Mesendoderm (in vitro differentiated cells): ENCODE measurements at regions not wholly inside any gene's neighbourhood (a gene's known extent, or its start where the extent isn't known, plus 50 kb on each side); places are given as distances from the start of the nearest gene placed in this dataset.

Experiments used
- DNase-seq: peaks from one replicate; pipeline ENCODE4 v3.0.0; 2013
- H2AK5ac ChIP-seq: 2 replicates; pipeline ENCODE4 v1.6.1; 2013; ENCODE audit warnings: low read length, inconsistent platforms
- H2BK120ac ChIP-seq: 2 replicates; pipeline ENCODE4 v1.6.1; 2013; ENCODE audit warnings: low read depth, mild to moderate bottlenecking, low read length, moderate library complexity, mixed read lengths
- H2BK15ac ChIP-seq: replicated peaks from 2 replicates; pipeline ENCODE4 v1.6.1; 2013; ENCODE audit warnings: low read depth, mild to moderate bottlenecking, moderate library complexity
- H2BK5ac ChIP-seq: 2 replicates; pipeline ENCODE4 v1.6.1; 2013; ENCODE audit warnings: low read length, inconsistent platforms
- H3K18ac ChIP-seq: 2 replicates; pipeline ENCODE4 v1.6.1; 2013; ENCODE audit warnings: mild to moderate bottlenecking, low read length, mixed read lengths
- H3K23ac ChIP-seq: one replicate; pipeline ENCODE4 v1.6.1; 2013; ENCODE audit warnings: low read length
- H3K27ac ChIP-seq: 2 replicates; pipeline ENCODE4 v1.5.1; 2013; ENCODE audit warnings: low read depth, mild to moderate bottlenecking, inconsistent platforms, low read length, moderate library complexity
- H3K27me3 ChIP-seq: 2 replicates; pipeline ENCODE4 v1.6.1; 2013; ENCODE audit warnings: low read length, control low read depth, mild to moderate bottlenecking, inconsistent platforms; ENCODE audit not compliant: insufficient read depth, poor library complexity
- H3K36me3 ChIP-seq: 2 replicates; pipeline ENCODE4 v1.6.1; 2013; ENCODE audit warnings: low read length, inconsistent platforms; ENCODE audit not compliant: control insufficient read depth, insufficient read depth
- H3K4ac ChIP-seq: one replicate; pipeline ENCODE4 v1.6.1; 2013; ENCODE audit warnings: low read depth, mild to moderate bottlenecking, low read length, moderate library complexity
- H3K4me1 ChIP-seq: 2 replicates; pipeline ENCODE4 v1.6.1; 2013; ENCODE audit warnings: low read depth, low read length, inconsistent platforms; ENCODE audit not compliant: control insufficient read depth
- H3K4me2 ChIP-seq: 2 replicates; pipeline ENCODE4 v1.6.1; 2013; ENCODE audit warnings: low read length
- H3K4me3 ChIP-seq: 2 replicates; pipeline ENCODE4 v1.5.1; 2013; ENCODE audit warnings: mild to moderate bottlenecking, low read length
- H3K56ac ChIP-seq: one replicate; pipeline ENCODE4 v1.6.1; 2013; ENCODE audit warnings: low read length
- H3K79me1 ChIP-seq: 2 replicates; pipeline ENCODE4 v1.6.1; 2013; ENCODE audit warnings: low read length, inconsistent platforms
- H3K79me2 ChIP-seq: 2 replicates; pipeline ENCODE4 v1.6.1; 2013; ENCODE audit warnings: mild to moderate bottlenecking, low read length; ENCODE audit not compliant: control insufficient read depth, insufficient read depth
- H3K9ac ChIP-seq: 2 replicates; pipeline ENCODE4 v1.6.1; 2013; ENCODE audit warnings: low read length, inconsistent platforms
- H4K5ac ChIP-seq: one replicate; pipeline ENCODE4 v1.6.1; 2013; ENCODE audit warnings: low read length
- H4K8ac ChIP-seq: one replicate; pipeline ENCODE4 v1.6.1; 2013; ENCODE audit warnings: low read depth, mild to moderate bottlenecking, control low read depth, low read length, moderate library complexity
- WGBS: extraction: QIAGEN DNeasy Blood & Tissue Kit; methylation state at CpG from one replicate; pipeline ENCODE4 v1.1.7; 2013; ENCODE audit warnings: low lambda C conversion rate, missing lambda C conversion rate; ENCODE audit not compliant: insufficient coverage; ENCODE audit errors: extremely low coverage; 5-methylcytosine and 5-hydroxymethylcytosine counted together

GRCh38 chr9:22582221-22582620 is 135.6 kb downstream of the DMRTA1 start:
- H3K56ac ChIP-seq: no peak overlapping the region
- H3K4me1 ChIP-seq: no peaks in the 10 kb centered on the region
- no peak overlapping the region for H3K18ac ChIP-seq
- no peak overlapping the region for H4K8ac ChIP-seq
- no peaks in the 10 kb centered on the region for H3K36me3 ChIP-seq
- no peak overlapping the region for H2BK5ac ChIP-seq
- no peak overlapping the region for H3K4ac ChIP-seq
- no peaks in the 10 kb centered on the region for H3K79me2 ChIP-seq
- H3K27ac ChIP-seq: no peak overlapping the region
- no peak overlapping the region for H3K9ac ChIP-seq
- no peaks in the 10 kb centered on the region for H3K27me3 ChIP-seq
- H2AK5ac ChIP-seq: no peak overlapping the region
- H2BK15ac ChIP-seq: no peak overlapping the region
- H4K5ac ChIP-seq: no peak overlapping the region
- H3K23ac ChIP-seq: no peak overlapping the region
- no peak overlapping the region for H3K4me2 ChIP-seq
- H3K79me1 ChIP-seq: no peaks in the 10 kb centered on the region
- no peak for DNase-seq
- no peak overlapping the region for H3K4me3 ChIP-seq
- H2BK120ac ChIP-seq: no peak overlapping the region

GRCh38 chr9:22588918-22589317 is 142.3 kb downstream of the DMRTA1 start:
- Histone ChIP-seq H3K79me2 (no peaks in the 10 kb centered on the region), H2AK5ac (no peak overlapping the region), H2BK5ac (no peak overlapping the region), H4K5ac (no peak overlapping the region), H3K27ac (no peak overlapping the region), H3K9ac (no peak overlapping the region), H3K4me2 (no peak overlapping the region), H2BK15ac (no peak overlapping the region), H3K56ac (no peak overlapping the region), H3K36me3 (no peaks in the 10 kb centered on the region), H3K4me1 (no peaks in the 10 kb centered on the region), H3K27me3 (no peaks in the 10 kb centered on the region), H2BK120ac (no peak overlapping the region), H3K79me1 (no peaks in the 10 kb centered on the region), H3K4me3 (no peak overlapping the region), H3K23ac (no peak overlapping the region), H3K4ac (no peak overlapping the region), H3K18ac (no peak overlapping the region), H4K8ac (no peak overlapping the region)
- WGBS: no CpG with 5 or more reads among the region's 5 CpGs
- no peak for DNase-seq

GRCh38 chr9:22590336-22591033 is 143.9 kb downstream of the DMRTA1 start:
- H3K4me2 ChIP-seq: no peak overlapping the region
- H3K9ac ChIP-seq: no peak overlapping the region
- no peak overlapping the region for H2BK15ac ChIP-seq
- H3K27me3 ChIP-seq: no peaks in the 10 kb centered on the region
- DNase-seq: no peak
- no peak overlapping the region for H3K4me3 ChIP-seq
- no peak overlapping the region for H3K27ac ChIP-seq
- no CpG with 5 or more reads among the region's 1 CpG for WGBS
- no peak overlapping the region for H3K56ac ChIP-seq
- no peaks in the 10 kb centered on the region for H3K4me1 ChIP-seq
- H3K79me2 ChIP-seq: no peaks in the 10 kb centered on the region
- H3K23ac ChIP-seq: no peak overlapping the region
- no peaks in the 10 kb centered on the region for H3K36me3 ChIP-seq
- H2BK120ac ChIP-seq: no peak overlapping the region
- H4K5ac ChIP-seq: no peak overlapping the region
- no peak overlapping the region for H3K18ac ChIP-seq
- H2AK5ac ChIP-seq: no peak overlapping the region
- H4K8ac ChIP-seq: no peak overlapping the region
- H2BK5ac ChIP-seq: no peak overlapping the region
- no peak overlapping the region for H3K4ac ChIP-seq
- no peaks in the 10 kb centered on the region for H3K79me1 ChIP-seq

GRCh38 chr9:22595805-22596204 is 149.2 kb downstream of the DMRTA1 start:
- H3K4me1 ChIP-seq: no peaks in the 10 kb centered on the region
- H3K4me3 ChIP-seq: no peak overlapping the region
- H3K79me2 ChIP-seq: no peaks in the 10 kb centered on the region
- H3K27me3 ChIP-seq: no peaks in the 10 kb centered on the region
- H3K4ac ChIP-seq: no peak overlapping the region
- H3K18ac ChIP-seq: no peak overlapping the region
- no peak overlapping the region for H4K5ac ChIP-seq
- DNase-seq: no peak
- H4K8ac ChIP-seq: no peak overlapping the region
- no peak overlapping the region for H3K56ac ChIP-seq
- H3K27ac ChIP-seq: no peak overlapping the region
- WGBS: no CpG with 5 or more reads among the region's 3 CpGs
- H2BK15ac ChIP-seq: no peak overlapping the region
- H3K36me3 ChIP-seq: no peaks in the 10 kb centered on the region
- no peak overlapping the region for H3K9ac ChIP-seq
- H3K4me2 ChIP-seq: no peak overlapping the region
- no peak overlapping the region for H2AK5ac ChIP-seq
- H3K23ac ChIP-seq: no peak overlapping the region
- H2BK120ac ChIP-seq: no peak overlapping the region
- H3K79me1 ChIP-seq: no peaks in the 10 kb centered on the region
- H2BK5ac ChIP-seq: no peak overlapping the region

GRCh38 chr9:22617156-22617555 is 170.5 kb downstream of the DMRTA1 start:
- Histone ChIP-seq H4K5ac (no peak overlapping the region), H3K27me3 (no peaks in the 10 kb centered on the region), H3K4ac (no peak overlapping the region), H4K8ac (no peak overlapping the region), H3K9ac (no peak overlapping the region), H3K79me1 (no peaks in the 10 kb centered on the region), H3K36me3 (no peaks in the 10 kb centered on the region), H3K4me1 (no peaks in the 10 kb centered on the region), H2AK5ac (no peak overlapping the region), H3K4me2 (no peak overlapping the region), H3K23ac (no peak overlapping the region), H3K79me2 (no peaks in the 10 kb centered on the region), H3K4me3 (no peak overlapping the region), H3K18ac (no peak overlapping the region), H3K27ac (no peak overlapping the region), H3K56ac (no peak overlapping the region), H2BK120ac (no peak overlapping the region), H2BK5ac (no peak overlapping the region), H2BK15ac (no peak overlapping the region)
- no peak for DNase-seq
- no CpG with 5 or more reads among the region's 2 CpGs for WGBS

- Histone ChIP-seq H3K18ac (no peak overlapping the region), H3K9ac (no peak overlapping the region), H4K5ac (no peak overlapping the region), H2BK120ac (no peak overlapping the region), H3K79me2 (no peaks in the 10 kb centered on the region), H2AK5ac (no peak overlapping the region), H3K4me2 (no peak overlapping the region), H3K36me3 (no peaks in the 10 kb centered on the region), H3K4me1 (no peaks in the 10 kb centered on the region), H3K27ac (no peak overlapping the region), H2BK5ac (no peak overlapping the region), H3K56ac (no peak overlapping the region), H3K27me3 (no peaks in the 10 kb centered on the region), H2BK15ac (no peak overlapping the region), H3K4ac (peak overlapping the region; percentile 0), H3K79me1 (no peaks in the 10 kb centered on the region), H4K8ac (no peak overlapping the region), H3K23ac (no peak overlapping the region), H3K4me3 (no peak overlapping the region)
- DNase-seq: no peak
- no CpG with 5 or more reads among the region's 1 CpG for WGBS
Measured at GRCh38 chr9:22622815-22623214, 176.2 kb downstream of the DMRTA1 start.
